GM18505 (cell line): ENCODE measurements at regions not wholly inside any gene's neighbourhood (a gene's known extent, or its start where the extent isn't known, plus 50 kb on each side); places are given as distances from the start of the nearest gene placed in this dataset.

Experiments
- ATAC-seq: cut with Tn5 transposase; IDR thresholded peaks from one replicate; pipeline ENCODE4 v1.9.1; 2021; ENCODE audit not compliant: unreplicated experiment
- POLR2A ChIP-seq: IDR thresholded peaks from 4 replicates; pipeline ENCODE4 v1.6.1; 2011; ENCODE audit warnings: borderline replicate concordance; ENCODE audit not compliant: insufficient read depth, insufficient read length; ENCODE audit errors: extremely low read depth

DNA sequence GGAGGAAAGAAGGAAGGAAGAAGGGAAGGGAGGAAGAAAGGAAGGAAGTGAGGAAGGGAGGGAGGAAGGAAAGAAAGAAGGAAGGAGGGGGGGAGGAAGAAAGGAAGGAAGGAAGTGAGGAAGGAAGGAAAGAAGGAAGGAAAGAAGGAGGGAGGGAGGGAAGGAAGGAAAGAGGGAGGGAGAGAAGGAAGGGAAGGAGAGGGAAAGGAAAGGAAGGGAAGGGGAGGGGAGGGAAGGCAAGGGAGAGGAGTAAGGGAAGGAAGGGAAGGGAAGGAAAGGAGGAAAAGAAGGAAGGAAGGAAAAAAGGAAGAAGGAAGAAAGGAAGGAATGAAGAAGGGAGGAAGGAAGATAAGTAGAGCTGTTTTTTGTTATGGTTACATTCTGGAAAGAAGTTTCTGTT is 141.2 kb downstream of the LRRC3B start:
- no peak for ATAC-seq
- no peak for TF ChIP-seq POLR2A

DNA sequence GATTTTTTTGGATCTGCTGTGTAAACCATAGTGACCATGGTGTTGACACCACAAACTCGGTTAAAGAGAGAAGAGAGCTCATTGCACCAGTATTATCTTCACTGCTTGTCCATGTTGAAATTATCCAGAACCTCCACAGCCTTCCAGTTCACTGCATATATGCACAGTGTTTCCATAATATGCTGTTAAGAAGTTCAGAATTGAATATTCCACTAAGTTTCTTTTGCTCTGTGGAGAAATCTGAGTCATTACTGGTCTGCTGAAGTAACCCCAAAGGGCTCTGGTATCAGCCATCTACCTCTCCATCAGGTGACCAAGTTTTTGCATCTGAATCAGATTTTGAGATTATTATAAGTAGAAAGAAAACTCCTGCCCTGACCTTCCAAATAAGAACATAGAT is 143.5 kb downstream of the LRRC3B start:
- no peak for ATAC-seq
- TF ChIP-seq POLR2A = no peak

DNA sequence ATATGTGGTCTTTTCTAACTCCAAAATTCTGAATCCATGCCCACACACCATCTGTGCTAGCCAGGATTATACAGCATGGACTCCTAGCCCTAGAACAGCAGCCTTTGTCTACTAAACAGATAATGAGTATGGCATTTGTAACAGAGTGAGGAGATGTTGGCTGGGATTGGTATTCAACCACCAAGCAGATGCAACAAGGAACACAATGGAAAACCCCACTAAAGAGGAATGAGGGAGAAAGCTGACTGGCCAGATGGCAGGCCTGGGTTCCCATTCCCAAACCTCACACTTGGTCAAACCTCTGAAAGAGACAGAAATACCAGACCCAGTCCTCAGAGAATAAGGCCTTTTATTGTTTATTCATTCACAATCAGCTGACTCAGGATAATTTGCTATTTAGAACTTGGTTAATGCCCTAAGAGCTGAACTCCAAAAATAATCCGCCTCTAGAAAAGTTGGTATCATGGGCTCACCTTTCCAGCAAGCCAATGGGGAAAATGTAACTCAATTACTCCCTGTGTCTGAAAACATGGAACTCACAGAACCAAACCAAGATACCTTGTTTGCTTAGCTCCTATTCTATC is 145.6 kb downstream of the LRRC3B start:
- TF ChIP-seq POLR2A = no peak
- ATAC-seq = no peak

DNA sequence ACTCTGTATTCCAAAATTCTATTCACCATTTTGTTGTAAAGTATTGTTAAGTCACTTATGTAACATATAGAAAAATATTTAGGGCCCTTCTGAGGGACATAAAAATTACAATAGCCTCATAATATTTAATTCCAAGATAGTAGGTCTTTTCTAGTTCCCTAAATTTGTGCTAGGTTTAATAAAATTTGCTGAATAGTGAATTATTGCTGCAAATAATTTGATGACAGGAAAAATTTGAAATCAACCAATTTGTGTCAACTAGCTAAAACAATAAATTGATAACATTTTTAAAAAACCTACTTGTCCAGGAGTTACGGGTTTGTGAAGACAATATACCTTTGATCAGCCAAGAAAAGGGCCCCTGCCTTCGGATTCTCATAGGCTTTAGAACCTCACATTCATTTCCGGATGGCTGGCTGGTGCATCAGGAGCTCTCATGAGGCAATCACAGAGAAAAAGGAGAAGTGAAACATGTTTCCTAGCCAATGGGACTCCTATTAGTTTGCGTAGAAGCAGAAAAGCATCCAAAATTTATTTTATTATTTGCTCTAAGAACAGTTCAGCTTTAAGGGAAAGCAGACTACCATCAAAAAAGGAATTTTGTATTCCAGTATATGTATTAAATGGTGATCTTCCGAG is 177.2 kb downstream of the LRRC3B start:
- no peak for ATAC-seq
- no peak for TF ChIP-seq POLR2A

DNA sequence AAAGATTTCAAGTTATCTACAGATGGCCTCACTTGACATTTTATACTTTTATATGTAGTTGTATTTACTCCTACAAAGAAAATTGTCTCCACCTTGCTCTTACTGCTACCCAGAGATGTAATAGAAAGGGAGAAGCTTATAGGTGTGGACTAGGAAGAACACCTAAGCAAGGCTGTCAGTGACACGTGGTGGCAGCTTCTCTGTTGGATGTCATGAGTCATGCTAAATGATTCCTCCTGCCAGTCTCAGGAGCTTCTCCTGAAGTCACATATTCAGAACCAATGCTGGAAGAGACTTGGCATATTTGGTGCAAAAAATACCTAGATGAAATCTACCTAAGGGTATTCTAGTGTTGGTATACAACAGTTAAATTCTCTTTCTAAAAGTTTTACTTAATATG is 184.7 kb downstream of the LRRC3B start:
- no peak for TF ChIP-seq POLR2A
- no peak for ATAC-seq

DNA sequence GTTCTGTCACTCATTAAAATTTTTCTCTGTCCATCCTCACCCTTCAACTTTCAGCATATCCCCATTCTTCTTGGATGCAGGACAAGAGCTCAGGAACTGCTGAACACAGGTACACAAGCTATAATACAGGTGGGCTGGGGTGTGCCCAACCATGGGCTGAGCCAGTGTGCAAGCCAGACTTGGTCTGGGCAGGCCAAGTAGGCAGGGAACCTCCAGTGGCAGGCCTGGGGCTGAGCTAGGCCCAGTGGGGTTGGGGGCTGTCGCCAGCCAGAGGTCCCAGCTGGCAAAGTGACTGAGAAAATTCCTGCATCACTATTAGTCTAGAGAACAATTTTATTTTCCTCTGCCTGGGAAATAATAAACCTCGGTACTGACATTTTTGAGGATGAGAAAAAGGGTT is 202.9 kb downstream of the LRRC3B start:
- ATAC-seq = no peak
- TF ChIP-seq POLR2A = no peak

DNA sequence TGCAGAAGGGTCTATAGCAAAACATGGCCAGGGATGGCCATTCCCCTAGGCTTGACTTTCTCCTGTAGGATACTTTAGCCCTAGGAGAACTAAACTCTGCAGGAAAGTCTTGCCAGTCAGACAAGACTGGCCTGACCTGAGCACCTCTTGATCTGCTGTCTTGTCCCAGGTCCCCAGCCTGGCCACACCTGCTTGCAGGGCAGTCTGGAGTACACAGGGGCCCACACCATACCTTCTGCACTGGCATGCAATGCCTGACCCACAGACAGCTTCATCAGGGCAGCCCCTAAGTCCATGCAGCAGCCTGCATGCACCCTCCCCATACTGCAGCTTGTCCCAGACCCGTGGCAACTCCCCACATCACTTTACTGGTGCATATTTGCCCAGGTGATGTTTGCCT is 204.6 kb downstream of the LRRC3B start:
- no peak for ATAC-seq
- TF ChIP-seq POLR2A = no peak

DNA sequence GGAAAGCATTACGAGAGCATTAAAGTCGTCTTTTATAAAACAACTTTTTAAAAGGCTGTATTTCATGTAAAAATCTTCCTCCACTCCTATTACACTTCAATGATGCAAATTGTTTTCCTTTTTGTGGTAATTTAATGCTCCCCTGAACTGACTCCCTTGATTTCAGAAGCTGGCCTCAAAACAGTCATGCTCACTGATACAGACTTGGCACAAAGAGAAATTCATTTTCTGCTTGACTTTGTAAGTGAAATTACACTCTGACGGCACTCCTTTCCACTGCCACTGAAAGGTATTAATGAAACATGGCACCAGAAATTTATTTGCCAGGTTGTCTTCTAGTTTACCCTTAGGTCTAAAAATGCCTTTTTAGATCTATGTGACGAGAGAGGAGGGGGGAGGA is 215.5 kb downstream of the LRRC3B start:
- no peak for ATAC-seq

DNA sequence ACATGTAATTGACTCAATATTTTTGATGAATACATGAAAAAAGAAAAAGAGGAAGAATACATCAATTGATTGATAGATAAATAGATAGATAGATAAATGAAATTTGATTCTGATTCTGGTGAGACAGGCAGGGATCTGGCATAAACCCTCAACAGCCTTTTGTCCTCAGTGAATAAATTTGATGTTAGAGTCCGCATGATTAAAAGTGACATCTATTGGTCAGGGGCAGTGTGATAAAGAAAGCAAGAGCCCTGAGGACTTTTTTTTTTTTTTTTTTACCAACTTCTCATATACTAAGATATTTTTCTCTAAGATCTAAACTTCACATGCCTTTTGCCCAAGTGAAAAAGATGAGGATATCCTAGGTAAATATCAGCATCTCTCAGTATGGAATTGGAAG is 216.4 kb downstream of the LRRC3B start:
- no peak for ATAC-seq

More for the DNA sequence above, 215.5 kb downstream of the LRRC3B start:
- TF ChIP-seq POLR2A = no peak

DNA sequence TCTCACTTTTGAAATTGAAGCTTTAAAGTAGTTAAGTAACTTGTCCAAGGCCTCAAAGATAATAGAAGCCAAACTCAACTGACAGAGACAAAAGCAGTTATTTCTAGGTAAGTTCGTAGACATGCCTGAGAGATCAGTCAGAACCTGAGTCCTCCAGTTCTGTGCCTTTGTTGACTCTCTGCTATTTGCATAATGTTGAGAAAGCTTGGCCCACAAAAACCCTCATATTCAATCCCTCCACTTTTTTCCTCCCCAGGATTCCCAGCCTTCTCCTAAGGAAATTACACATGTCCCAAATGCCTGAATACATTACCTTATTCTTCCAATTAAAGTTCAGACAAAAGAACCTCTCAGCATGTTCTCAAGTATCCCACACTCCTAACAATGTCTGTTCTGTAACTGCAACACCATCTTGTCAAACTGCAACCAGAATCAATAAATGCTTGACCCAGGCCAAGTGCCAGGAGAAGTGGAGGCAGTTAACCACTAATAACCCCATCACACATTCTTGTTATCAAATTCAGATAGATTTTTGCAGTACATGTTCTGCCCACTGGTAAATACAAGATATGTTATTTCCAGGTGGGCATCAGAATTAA is 217.8 kb downstream of the LRRC3B start:
- TF ChIP-seq POLR2A = no peak
- no peak for ATAC-seq

More for the DNA sequence above, 216.4 kb downstream of the LRRC3B start:
- TF ChIP-seq POLR2A = no peak

DNA sequence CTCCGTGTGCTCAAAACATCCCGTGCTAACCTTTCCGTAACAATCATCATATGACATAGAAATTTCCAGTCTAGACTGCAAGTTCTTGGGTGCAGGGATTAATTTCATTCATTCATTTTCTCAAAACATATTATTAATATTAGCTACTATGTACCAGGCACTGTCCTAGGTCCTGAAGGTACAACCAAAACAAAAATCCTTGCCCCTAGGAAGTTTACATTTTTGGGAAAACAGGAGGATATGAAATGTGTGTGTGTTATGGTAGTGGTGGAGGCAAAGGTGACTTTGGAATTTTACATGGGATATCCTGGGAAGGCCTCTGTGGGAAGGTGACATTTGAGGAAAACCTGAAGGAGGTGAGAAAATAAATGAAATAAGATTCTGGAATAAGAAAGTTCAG is 222.6 kb downstream of the LRRC3B start:
- no peak for ATAC-seq
- no peak for TF ChIP-seq POLR2A

DNA sequence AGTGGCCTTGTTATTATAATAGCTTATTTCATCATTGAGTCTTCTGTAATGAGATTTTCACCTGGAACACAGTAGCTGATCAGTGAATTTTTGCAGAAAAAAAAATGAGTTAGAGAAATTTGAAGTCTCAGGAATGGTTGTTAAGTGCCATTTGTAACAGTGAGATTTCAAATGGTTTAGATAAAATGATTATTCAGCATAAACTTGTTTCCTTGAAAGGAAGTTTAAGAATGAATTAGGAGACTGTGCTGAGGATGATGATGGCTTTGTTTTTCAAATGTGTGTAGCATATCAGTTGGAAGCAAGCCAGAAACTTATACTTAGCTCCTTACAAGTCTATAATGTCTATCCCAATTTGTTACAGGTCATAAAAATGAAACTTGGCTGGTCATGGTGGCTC is 225.1 kb downstream of the LRRC3B start:
- no peak for TF ChIP-seq POLR2A
- ATAC-seq = no peak

DNA sequence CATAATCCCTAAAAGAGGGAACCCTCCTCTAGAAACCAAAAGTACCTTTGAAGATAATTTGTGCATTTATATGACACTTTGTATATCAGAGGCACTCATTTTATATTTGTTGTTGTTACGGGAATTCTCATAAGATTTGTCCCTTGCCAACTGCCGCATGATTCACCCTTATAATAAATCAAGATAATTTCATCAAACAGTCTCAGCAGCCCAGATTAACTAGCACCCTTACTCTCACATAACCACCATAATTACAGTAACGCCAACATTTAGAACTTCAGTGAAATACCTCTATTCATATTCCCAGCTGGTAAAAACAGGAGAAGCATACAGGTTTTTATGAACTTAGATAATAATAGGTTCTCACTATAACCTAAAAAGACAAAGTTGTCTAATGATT is 271.9 kb downstream of the LRRC3B start:
- no peak for ATAC-seq
- TF ChIP-seq POLR2A = no peak

DNA sequence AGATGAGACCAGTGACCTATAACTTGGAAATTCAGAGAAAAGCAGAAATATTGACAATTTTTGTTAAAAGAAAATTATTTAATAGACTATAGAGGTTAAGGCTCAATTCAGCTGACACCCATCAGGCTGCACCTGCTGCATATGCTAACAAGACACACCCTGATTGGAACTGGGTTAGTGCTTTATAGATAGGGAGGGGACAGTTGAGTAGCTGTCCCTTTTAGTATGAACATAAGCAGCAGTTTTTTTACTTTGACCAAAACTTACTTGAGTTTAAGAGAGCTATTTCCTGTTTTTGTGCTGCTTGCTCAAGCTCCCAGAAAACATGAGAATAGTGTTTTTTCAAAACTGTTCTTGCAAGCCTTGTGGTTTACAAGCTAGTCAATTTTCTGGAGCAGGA is 292.6 kb downstream of the LRRC3B start:
- no peak for TF ChIP-seq POLR2A
- ATAC-seq = no peak
